ENCODE measurements at regions not wholly inside any gene's neighbourhood (a gene's known extent, or its start where the extent isn't known, plus 50 kb on each side); places are given as distances from the start of the nearest gene placed in this dataset.

GRCh38 chr5:6225121-6225607, 153.2 kb downstream of the MED10 start:
- TF ChIP-seq CTCF (tag by site-specific recombination; IDR thresholded peaks at IDR 0.05), result no peak
- TF ChIP-seq ZBTB26 (tag by site-specific recombination; optimal IDR thresholded peaks at IDR 0.05), result no peak
- TF ChIP-seq ZBTB7A (tag by site-specific recombination; IDR thresholded peaks at IDR 0.05; ENCODE audit: low read depth), result no peak
